Right cardiac atrium (tissue), 5 donors: ENCODE measurements at regions not wholly inside any gene's neighbourhood (a gene's known extent, or its start where the extent isn't known, plus 50 kb on each side); places are given as distances from the start of the nearest gene placed in this dataset.
A peak's percentile ranks its signal among the peaks of the same experiment; 100 is the strongest.
"Not testable (repeated sequence)": the region's sequence is repeated elsewhere in the genome, so short reads cannot be mapped to it uniquely, and the experiment has no call there.

Experiments
- ATAC-seq, 2 donors: fragments of 200-7000 bp; cut with Tn5 transposase; one replicate each; pipeline versions ENCODE4 v1.8.0 to v1.9.1; 2020; ENCODE audit warnings: moderate library complexity in 2 of 2, mild to moderate bottlenecking in 1 of 2
- DNase-seq, 3 donors: peaks; one replicate each; pipeline ENCODE4 v3.0.0-alpha.2; 2020
- H3K27ac ChIP-seq: one replicate; pipeline ENCODE4 v1.5.1; 2013; ENCODE audit warnings: mild to moderate bottlenecking, low read length, control low read depth, moderate library complexity
- H3K27me3 ChIP-seq: one replicate; pipeline ENCODE4 v1.6.1; 2013; ENCODE audit not compliant: control insufficient read depth, insufficient read depth
- H3K4me1 ChIP-seq: one replicate; pipeline ENCODE4 v1.6.1; 2013; ENCODE audit warnings: low read length; ENCODE audit not compliant: control insufficient read depth, insufficient read depth
- H3K4me3 ChIP-seq: one replicate; pipeline ENCODE4 v1.5.1; 2013; ENCODE audit warnings: low read length, control low read depth
- H3K9me3 ChIP-seq: one replicate; pipeline ENCODE4 v1.6.1; 2013; ENCODE audit warnings: low read length; ENCODE audit not compliant: control insufficient read depth
- WGBS: extraction: QIAGEN DNeasy Blood & Tissue Kit; methylation state at CpG from one replicate; pipeline ENCODE4 v1.1.7; 2013; 5-methylcytosine and 5-hydroxymethylcytosine counted together
- intact Hi-C, 4 donors: fragments of 100-400 bp; cut with DNase I; formaldehyde crosslinking; loops; one replicate each; pipeline versions ENCODE4 v1.11.0 to v1.14.0; 2022 to 2023
- donor health status: healthy with polysubstance abuse.
- donor health status: DM: no; HTN: yes; CAD: no.
- donor health status: DM: no; HTN: no; CAD: no.
- donor health status: DM: no; HTN: yes; CAD: no; lungs with severe emphysema.
- donor health status: DM: yes; HTN: yes; CAD: no.

GRCh38 chr22:44620129-44620840 lies 81.7 kb upstream of the PRR5 start:
- intact Hi-C loops = loop anchor here in 3 of 4 donors (10.0 kb wide), 3 partner anchors 285 to 1235 kb away; no protein-coding TSS in a partner anchor
- H3K27ac ChIP-seq = no peak overlapping the region
- peak; percentile 89 to 91 (median 91) for DNase-seq
- no peaks in the 10 kb centered on the region for H3K9me3 ChIP-seq
- 14% methylated on average over 48 of the region's 48 CpGs for WGBS
- H3K4me3 ChIP-seq = no peak overlapping the region
- H3K27me3 ChIP-seq = no peaks in the 10 kb centered on the region
- ATAC-seq = peak; percentile 58 to 87
- H3K4me1 ChIP-seq = no peaks in the 10 kb centered on the region

- not testable (repeated sequence) for H3K27me3 ChIP-seq, H3K4me1 ChIP-seq, H3K9me3 ChIP-seq, ATAC-seq, DNase-seq, H3K27ac ChIP-seq, H3K4me3 ChIP-seq
- intact Hi-C loops = loop anchor here in 3 of 4 donors (10.0 kb wide), 3 partner anchors 285 to 1235 kb away; no protein-coding TSS in a partner anchor
- WGBS = 65% methylated on average over 16 of the region's 16 CpGs
These were observed 82.4 kb upstream of the PRR5 start for GRCh38 chr22:44619560-44620128.

GRCh38 chr22:44618910-44619309 lies 83.1 kb upstream of the PRR5 start:
- ATAC-seq, H3K4me3 ChIP-seq, H3K27ac ChIP-seq, DNase-seq, H3K9me3 ChIP-seq, intact Hi-C loops, H3K4me1 ChIP-seq, H3K27me3 ChIP-seq: not testable (repeated sequence)
- WGBS = 86% methylated on average over 6 of the region's 6 CpGs

GRCh38 chr22:44618400-44618799 lies 83.6 kb upstream of the PRR5 start:
- intact Hi-C loops = no loop called here
- no peaks in the 10 kb centered on the region for H3K27me3 ChIP-seq
- no peaks in the 10 kb centered on the region for H3K9me3 ChIP-seq

GRCh38 chr22:44617828-44618227 lies 84.2 kb upstream of the PRR5 start:
- no peak overlapping the region for H3K27ac ChIP-seq
- 93% methylated on average over 4 of the region's 4 CpGs for WGBS
- intact Hi-C loops = no loop called here

More at GRCh38 chr22:44618400-44618799, 83.6 kb upstream of the PRR5 start:
- 66% methylated on average over 17 of the region's 17 CpGs for WGBS
- DNase-seq (no peak), ATAC-seq (no peak)
- H3K4me1 ChIP-seq = no peaks in the 10 kb centered on the region
- no peak overlapping the region for H3K27ac ChIP-seq
- H3K4me3 ChIP-seq = no peak overlapping the region

GRCh38 chr22:44616882-44617655 lies 84.9 kb upstream of the PRR5 start:
- ATAC-seq (peak; percentile 51 to 75), DNase-seq (peak in 2 of 3 donors; percentile 67 to 73)
- intact Hi-C loops = no loop called here

More at GRCh38 chr22:44617828-44618227, 84.2 kb upstream of the PRR5 start:
- Histone ChIP-seq H3K27me3 (no peaks in the 10 kb centered on the region), H3K9me3 (no peaks in the 10 kb centered on the region), H3K4me1 (no peaks in the 10 kb centered on the region), H3K4me3 (no peak overlapping the region)
- ATAC-seq (no peak), DNase-seq (no peak)

GRCh38 chr22:44616461-44616860 lies 85.5 kb upstream of the PRR5 start:
- H3K27me3 ChIP-seq = no peaks in the 10 kb centered on the region
- intact Hi-C loops = no loop called here
- WGBS = 79% methylated on average over 9 of the region's 9 CpGs
- no peak overlapping the region for H3K27ac ChIP-seq
- H3K9me3 ChIP-seq = no peaks in the 10 kb centered on the region
- ATAC-seq (no peak), DNase-seq (no peak)
- H3K4me3 ChIP-seq = no peak overlapping the region
- H3K4me1 ChIP-seq = no peaks in the 10 kb centered on the region

More at GRCh38 chr22:44616882-44617655, 84.9 kb upstream of the PRR5 start:
- no peaks in the 10 kb centered on the region for H3K9me3 ChIP-seq
- no peaks in the 10 kb centered on the region for H3K27me3 ChIP-seq
- WGBS = 70% methylated on average over 19 of the region's 19 CpGs
- H3K4me3 ChIP-seq = no peak overlapping the region
- H3K27ac ChIP-seq = no peak overlapping the region
- no peaks in the 10 kb centered on the region for H3K4me1 ChIP-seq

- WGBS = 75% methylated on average over 8 of the region's 8 CpGs
- Histone ChIP-seq H3K4me3 (no peak overlapping the region), H3K27me3 (no peaks in the 10 kb centered on the region), H3K9me3 (no peaks in the 10 kb centered on the region), H3K4me1 (no peaks in the 10 kb centered on the region), H3K27ac (no peak overlapping the region)
- DNase-seq (no peak), ATAC-seq (no peak)
- intact Hi-C loops = no loop called here
These were observed 86.3 kb upstream of the PRR5 start for GRCh38 chr22:44615602-44616180.

- DNase-seq = no peak
- no peak for ATAC-seq
- intact Hi-C loops = no loop called here
These were observed 86.9 kb upstream of the PRR5 start for GRCh38 chr22:44615146-44615545.

GRCh38 chr22:44613196-44613595 lies 88.8 kb upstream of the PRR5 start:
- DNase-seq (no peak), ATAC-seq (no peak)
- no peaks in the 10 kb centered on the region for H3K4me1 ChIP-seq
- H3K4me3 ChIP-seq = no peak overlapping the region
- WGBS = 81% methylated on average over 2 of the region's 2 CpGs
- H3K27ac ChIP-seq = no peak overlapping the region
- H3K27me3 ChIP-seq = no peaks in the 10 kb centered on the region
- H3K9me3 ChIP-seq = no peaks in the 10 kb centered on the region
- intact Hi-C loops = no loop called here

More at GRCh38 chr22:44615146-44615545, 86.9 kb upstream of the PRR5 start:
- Histone ChIP-seq H3K4me3 (no peak overlapping the region), H3K9me3 (no peaks in the 10 kb centered on the region), H3K27me3 (no peaks in the 10 kb centered on the region), H3K4me1 (no peaks in the 10 kb centered on the region), H3K27ac (no peak overlapping the region)
- WGBS = 95% methylated on average over 16 of the region's 16 CpGs
